GM18951 (cell line): ENCODE measurements at regions not wholly inside any gene's neighbourhood (a gene's known extent, or its start where the extent isn't known, plus 50 kb on each side); places are given as distances from the start of the nearest gene placed in this dataset.

Source experiments
- POLR2A ChIP-seq: IDR thresholded peaks from 4 replicates; pipeline ENCODE4 v1.6.1; 2011; ENCODE audit warnings: mild to moderate bottlenecking; ENCODE audit not compliant: insufficient read length, insufficient read depth; ENCODE audit errors: extremely low read depth
- in situ Hi-C: fragments of 300-500 bp; cut with MboI; formaldehyde crosslinking; loops from one replicate; pipeline ENCODE4 v1.12.0; 2022; ENCODE audit warnings: low sequenced_read_pairs, mixed read lengths, inconsistent platforms; ENCODE audit not compliant: unreplicated experiment

DNA sequence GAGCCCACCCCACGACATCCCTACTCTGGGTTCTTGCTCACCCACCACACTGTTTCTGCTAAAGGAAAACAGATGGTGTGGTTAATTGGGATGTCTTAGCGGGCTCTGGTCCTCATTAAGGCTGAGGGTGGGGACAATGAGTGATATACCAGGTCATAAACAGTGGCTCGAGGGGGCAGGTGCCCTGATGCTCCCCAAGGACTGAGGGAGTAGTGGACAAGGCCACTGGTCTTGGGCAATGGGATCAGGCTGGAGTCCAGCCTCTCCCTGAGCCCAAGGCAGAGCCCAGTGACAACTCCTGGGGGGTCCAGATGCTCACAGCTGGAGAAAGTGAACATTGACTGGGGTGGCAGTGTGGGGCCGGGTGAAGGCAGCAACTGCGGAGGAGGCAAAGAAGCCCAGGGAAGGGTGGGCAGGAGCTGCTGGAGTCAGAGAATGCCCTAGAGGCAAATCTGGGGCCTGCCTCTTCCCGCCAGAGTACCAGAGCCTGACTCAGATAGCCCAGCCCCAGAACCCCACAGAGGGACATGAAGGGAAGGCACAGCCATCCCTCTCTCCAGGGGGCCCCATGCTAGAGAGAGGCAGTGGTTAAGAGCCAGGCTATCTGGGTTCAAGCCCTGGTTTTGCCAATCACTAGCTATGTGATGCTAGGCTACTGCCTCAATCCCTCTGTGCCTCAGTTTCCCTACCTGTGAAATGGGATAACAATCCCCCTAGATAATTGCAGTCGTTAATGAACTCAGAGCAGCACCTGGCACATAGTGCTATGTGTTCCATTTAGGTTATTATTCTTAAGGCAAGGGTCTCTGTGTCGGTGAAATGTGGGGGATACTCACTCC is 72.3 kb downstream of the MRPL14 start:
- in situ Hi-C loops = no loop called here
- no peak for TF ChIP-seq POLR2A

DNA sequence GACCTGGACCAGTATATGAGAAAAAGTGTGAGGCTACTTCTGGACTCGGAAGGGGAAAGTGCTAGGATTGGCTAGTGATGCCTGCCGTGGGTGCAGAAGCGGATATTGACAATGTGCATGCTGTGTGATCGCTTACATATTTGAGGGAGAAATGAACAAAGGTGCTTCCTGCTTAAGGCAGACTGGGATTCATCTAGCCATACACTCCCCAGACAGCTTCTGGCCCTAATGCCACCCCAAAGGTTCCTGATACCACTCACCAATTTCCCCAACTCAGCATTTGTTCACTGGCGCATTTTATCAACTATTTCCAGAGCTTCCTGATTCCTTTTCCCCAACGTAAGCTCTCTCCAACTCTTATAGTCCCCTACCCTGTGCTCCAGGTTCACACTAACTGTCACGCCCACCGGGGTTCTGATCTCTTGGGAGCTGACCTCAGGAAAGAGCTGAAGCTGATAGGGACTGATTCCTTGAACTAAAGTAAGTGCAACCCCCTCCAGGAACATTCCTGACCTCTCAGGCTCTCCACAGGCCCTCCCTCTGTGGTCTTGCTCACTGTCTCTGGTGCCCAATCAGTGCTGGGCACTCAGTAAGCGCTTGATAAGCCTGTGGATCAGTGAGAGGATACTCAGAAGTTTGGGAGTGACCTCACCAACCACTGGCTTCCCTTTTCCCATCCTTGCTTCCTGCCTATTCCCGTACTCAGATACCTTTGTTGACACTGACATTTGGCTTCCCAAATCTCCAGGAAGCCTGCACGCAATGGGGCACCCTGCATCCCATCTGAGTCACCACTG is 73.3 kb downstream of the MRPL14 start:
- TF ChIP-seq POLR2A = no peak
- in situ Hi-C loops = no loop called here

DNA sequence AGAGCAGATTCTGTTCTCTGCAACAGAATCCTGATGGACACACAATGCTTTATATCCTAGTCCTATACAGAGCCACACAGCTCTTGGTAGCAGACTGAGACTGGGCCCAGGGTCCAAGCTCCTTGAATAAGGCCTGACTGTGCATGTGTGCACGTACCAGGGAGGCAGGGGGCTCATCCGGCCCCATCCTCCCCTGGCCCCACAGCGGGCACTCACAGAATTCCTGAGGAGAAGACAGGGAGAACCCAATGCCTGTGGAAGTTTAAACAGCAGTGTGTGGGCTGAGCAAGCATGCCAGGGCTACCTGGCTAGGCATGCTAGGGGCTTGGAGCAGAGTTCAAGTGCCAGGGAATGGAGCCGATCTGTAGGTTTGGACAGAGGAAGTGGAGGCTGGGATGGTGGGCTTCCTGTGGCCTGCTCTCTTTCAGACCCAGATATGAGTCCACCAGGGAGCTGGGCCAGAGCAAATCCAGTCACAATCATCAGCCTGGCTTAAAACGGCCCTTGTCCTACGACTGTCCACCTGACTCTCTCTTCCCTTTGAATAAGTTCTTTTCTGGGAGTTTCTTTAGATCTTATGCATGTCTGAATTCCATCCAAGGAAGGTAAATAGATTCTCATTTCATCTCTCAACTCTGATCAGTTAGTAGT is 74.0 kb downstream of the MRPL14 start:
- no peak for TF ChIP-seq POLR2A
- in situ Hi-C loops = no loop called here

DNA sequence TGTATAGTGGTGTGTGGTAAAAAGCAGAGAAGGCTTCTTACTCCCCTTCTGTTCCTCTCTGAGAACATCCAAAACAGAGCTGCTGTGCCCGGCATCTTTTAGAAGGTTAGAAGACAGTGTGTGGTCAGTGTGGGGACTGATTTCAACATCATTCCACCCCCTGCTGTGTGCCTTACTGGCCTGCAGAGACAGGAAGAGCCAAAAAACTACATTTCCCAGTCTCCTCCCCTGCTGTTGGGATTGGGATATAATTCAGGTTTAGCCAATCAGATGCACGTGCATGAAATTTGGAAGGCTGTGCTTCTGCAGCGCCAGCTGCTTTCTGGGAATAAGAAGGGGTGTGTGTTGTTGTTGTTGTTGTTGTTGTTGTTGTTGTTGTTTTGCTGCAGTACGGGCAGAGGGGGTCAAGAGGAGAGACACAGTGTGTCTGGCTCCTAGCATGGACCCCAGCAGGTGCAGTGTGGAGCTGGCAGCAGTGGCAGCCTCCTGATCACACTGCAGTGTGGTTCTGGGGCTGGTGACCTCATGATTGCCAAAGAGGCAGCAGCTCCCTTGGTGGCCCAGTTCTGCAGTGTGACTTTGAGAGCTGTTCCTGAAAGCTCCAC is 74.7 kb downstream of the MRPL14 start:
- in situ Hi-C loops = no loop called here
- no peak for TF ChIP-seq POLR2A

DNA sequence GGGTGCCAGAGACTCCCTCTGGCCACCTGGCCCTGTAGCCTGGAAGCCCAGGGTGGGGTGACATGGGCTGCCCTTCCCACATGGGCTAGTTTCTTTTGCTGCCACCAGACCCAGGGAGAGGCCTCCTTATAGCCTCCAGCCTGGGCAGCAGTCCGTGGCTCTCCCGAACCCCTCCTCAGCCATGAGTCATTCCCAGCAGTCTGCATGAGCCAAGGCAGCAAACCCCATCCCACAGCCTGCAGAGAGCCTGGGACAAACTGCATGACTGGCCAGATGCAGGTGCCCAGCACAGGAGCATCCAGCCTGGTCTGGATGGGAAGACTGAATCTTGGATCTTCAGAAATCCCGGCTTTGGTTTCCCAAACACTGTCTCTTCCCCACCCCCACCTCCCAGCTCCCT is 75.7 kb downstream of the MRPL14 start:
- in situ Hi-C loops = no loop called here
- TF ChIP-seq POLR2A = no peak

DNA sequence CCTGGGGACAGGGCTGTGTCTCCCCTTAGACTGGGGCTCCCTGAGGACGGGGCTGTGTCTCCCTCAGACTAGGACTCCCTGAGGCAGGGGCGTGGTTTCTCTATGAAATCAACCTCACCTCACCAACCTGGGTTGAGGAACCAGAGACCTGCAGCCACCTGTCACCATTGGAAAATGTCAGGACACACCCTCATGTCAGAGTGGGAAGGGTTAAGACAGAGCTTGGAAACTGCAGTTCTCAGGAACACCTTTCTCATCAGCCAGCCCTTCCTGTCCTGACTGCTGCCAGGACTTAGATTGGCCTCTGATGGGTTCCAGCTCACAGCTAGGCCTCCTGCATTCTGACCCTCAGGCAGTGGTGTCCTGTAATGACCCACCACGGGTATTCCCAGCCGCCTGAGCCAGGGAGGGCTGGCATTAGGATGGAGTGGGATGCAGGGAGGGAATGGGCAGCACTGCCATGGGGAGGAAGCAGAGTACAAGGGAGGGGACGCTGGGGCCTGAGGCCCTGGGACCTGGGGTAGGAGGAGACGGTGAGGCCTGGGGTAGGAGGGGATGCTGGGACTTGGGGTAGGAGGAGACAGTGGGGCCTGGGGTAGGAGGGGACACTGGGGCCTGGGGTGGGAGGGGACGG is 76.3 kb downstream of the MRPL14 start:
- TF ChIP-seq POLR2A = no peak
- in situ Hi-C loops = no loop called here

DNA sequence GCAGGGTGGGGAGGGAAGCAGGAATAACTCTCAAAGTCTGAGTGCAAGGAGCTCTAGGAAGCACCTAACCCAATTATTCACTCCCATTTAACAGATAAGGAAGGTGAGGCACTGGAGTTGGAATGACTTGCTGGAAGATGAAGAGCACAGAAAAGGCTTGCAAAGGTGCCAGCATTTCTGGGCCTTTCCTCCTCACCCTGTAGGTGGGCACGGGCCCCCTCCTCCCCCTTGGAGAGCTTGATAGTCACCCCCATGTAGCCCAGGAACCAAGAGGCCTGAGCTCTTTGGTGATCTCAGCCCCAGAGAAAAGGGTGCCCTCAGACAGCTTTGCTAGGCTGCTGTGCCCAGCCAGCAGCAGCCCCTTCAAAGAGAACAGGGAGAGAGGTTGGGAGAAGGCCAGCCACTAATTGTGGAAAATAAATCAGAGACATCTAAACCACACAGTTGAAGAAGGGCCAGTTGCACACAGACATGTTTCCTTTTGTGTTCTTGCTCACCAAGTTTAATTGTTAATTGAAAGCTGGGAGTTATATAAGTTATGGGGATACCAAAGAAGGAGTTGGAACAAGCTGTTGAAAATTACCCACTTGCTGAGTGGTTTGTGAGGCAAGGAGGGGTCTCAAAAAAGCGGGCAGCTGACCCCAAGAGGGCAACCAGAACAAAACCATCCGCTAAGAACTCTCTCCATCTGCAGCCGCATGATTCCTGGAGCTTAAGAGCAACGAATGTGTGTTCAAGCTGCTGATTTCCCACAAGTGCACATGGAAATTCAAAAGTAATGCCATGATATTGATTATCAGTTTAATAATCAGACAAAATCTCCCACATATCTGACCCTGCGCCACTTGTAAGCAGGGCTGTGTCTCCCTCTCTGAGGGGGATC is 77.0 kb downstream of the MRPL14 start:
- no peak for TF ChIP-seq POLR2A

DNA sequence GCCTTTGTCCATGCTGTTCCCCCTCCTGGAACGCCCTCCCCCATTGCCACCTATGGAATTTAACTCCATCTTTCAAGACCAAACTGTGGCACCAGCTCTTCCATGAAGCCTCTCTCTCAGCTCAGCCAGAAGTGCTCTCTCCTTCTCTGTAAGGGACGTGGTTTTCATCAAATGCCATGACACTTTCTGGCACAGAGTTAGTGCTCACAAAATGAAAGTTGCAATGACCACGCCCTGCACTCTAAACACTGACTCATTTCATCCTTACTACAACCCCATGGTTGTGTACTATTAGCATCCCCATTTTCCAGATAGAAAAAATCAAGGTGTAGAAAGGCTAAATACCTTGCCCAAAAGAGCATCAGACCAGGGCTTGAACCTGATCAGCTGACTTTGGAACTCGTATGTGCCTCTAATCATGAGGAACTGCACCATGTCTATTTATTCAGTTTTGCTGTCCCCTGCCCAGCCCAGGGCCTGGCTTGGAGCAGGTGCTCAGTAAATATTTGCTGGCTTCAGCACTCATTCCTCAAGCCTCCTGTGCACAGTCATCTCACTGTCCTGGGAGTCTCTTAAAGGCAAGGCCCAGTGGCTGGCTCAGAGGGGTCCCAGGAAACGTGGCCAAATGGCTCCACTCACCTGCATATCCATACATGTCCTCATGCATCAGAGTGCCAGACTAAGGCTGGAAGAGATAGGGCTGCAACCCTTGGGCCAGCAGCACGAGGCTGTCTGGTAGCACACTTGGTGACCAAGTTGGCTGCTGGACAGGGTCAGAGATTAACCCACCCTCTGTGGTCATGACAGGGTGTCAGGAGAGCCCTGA is 77.9 kb downstream of the MRPL14 start:
- no peak for TF ChIP-seq POLR2A
- in situ Hi-C loops = no loop called here

More for the DNA sequence above, 77.0 kb downstream of the MRPL14 start:
- in situ Hi-C loops = no loop called here

DNA sequence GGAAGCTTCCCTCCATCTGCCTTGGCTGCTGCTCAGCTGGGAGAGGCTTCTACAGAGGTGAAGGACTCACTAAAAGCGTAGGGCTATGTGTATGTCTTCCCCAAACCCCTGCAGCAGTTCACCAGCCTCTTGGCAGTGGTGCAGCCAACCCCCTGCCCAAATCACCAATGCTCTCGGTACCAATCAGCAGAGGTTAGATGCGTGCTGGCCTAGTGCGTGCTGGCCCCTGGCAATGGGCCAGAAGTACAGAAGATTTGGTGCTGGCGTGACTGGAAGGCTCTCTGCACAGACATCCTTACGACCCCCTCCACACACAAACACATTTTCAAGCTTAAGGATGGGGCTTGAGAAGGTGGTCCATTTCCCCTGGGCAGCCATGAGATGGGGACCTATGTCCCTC is 79.0 kb downstream of the MRPL14 start:
- TF ChIP-seq POLR2A = no peak
- in situ Hi-C loops = no loop called here

DNA sequence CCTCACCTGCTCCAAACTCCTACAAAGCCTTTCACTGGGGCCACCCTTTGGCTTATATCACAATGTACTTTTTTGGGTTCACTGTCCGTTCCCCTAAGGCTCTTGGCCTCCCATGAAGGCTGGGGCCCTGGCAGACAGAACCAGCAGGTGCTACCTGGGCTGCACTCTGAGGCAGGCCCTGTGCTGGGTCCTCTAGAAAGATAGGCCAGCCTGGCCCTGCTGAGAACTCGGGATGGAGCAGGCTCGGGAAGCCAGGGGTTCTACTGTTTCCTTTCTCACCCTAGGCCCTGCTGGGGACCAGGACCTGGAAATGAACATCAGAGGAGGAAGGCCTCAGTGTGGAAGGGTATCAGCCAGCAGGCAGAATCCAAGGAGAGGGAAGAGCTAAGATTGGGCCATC is 79.5 kb downstream of the MRPL14 start:
- in situ Hi-C loops = no loop called here
- no peak for TF ChIP-seq POLR2A

DNA sequence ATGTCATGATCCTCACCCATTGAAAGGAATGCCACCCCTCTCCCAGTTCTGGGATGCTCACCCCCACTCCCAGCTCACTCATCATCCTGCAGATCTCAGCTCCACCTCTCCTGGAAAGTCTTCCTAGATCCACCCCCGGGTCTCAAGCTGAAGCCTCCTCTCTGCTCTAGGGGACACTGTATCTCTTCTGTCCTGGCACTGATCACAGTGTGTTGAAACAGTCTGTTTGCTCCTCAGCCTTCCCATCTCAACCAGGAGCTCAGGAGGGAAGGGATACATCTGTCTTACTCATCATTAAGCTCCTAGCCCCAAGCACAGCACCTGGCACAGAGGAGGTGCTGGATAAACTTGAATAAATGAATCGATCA is 80.1 kb downstream of the MRPL14 start:
- no peak for TF ChIP-seq POLR2A
- in situ Hi-C loops = no loop called here
